Transverse colon (tissue), 3 donors: ENCODE measurements at regions not wholly inside any gene's neighbourhood (a gene's known extent, or its start where the extent isn't known, plus 50 kb on each side); places are given as distances from the start of the nearest gene placed in this dataset.

ENCODE experiments used
- CTCF ChIP-seq, 5 experiments: fragments of 200-600 bp in 3 of 5; fragments of 450-650 bp in 2 of 5; sonication (generic) in 3 of 5; IDR thresholded peaks; 1 replicate in 2 of 5; 2 replicates in 3 of 5; pipeline ENCODE4 v1.5.1; 2016 to 2017; ENCODE audit warnings: antibody characterized with exemption in 5 of 5, inconsistent platforms in 3 of 5, mild to moderate bottlenecking in 2 of 5, moderate library complexity in 1 of 5
- POLR2A ChIP-seq: fragments of 450-650 bp; IDR thresholded peaks from one replicate; pipeline ENCODE4 v1.6.1; 2016; ENCODE audit warnings: antibody characterized with exemption, mild to moderate bottlenecking, moderate library complexity

GRCh38 chr22:27576815-27577573, 224.6 kb downstream of the MN1 start:
- TF ChIP-seq CTCF (IDR thresholded peaks at IDR 0.05) (no peak), POLR2A (no peak)
